Skin of body (tissue), 1 donor: ENCODE measurements at regions not wholly inside any gene's neighbourhood (a gene's known extent, or its start where the extent isn't known, plus 50 kb on each side); places are given as distances from the start of the nearest gene placed in this dataset.

Experiments
- DNase-seq: peaks from one replicate; lab custom pipeline; 2025; lab: John Stamatoyannopoulos, UW

- no peak for DNase-seq
Measured at GRCh38 chr3:76586471-76586870, 453.4 kb upstream of the ROBO2 start.

GRCh38 chr3:76610150-76610549, 429.7 kb upstream of the ROBO2 start:
- no peak for DNase-seq

- no peak for DNase-seq
Measured at GRCh38 chr3:76615719-76616118, 424.2 kb upstream of the ROBO2 start.

DNA sequence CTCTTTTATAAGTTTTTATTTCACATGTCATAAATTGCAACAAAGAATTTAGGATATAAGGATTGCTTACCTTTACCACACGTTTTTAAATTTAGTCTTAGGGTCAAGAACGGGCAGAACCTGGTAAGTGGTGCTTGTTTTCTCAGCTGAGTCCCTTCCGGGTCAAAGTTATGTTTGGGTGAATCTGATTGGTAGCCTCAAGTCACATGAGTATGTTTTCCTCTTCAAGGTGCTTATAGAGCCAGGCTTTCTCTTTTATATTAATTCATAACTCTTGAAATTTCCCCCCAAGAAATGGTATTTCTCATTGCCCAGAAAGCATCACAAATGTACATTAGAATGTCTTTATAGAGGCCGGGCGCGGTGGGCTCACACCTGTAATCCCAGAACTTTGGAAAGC, 415.7 kb upstream of the ROBO2 start:
- no peak for DNase-seq

DNA sequence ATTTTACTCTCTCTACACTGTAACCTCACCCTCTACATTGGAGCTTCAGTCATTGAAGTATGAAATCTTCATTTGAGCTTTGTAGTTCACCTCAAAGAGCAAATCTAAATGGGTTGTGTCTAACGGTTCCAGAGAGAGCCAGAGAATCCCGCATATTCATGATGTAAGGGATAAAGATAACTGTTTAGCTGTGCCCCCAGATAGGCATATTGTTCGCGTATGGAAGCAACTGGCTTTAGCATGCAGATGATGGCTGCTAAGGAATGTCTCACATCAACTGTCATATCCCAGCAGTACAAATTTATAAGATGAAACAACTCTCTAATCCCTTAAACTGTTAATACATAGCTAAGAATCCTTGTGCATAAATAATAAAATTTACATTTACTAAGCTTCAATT, 412.7 kb upstream of the ROBO2 start:
- DNase-seq, result no peak

DNA sequence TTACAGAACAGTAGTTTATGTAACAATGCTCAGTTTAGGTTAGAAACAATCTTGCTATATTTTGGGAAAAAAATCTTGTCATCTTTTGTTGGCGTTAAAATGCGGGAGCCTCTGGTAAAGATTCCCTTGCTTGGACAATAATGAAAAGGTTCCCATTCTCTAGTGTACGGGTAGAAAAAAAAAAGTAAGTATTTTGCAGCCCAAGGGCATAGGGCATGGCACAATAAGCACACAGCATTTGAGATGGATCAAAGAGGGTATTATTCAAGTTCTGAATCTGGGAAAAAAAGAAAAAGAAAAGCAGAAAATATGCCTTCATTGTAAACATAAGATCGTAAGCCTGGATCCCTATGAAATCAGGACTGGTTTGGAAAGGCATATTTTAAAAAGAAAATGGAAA, 408.6 kb upstream of the ROBO2 start:
- no peak for DNase-seq

DNA sequence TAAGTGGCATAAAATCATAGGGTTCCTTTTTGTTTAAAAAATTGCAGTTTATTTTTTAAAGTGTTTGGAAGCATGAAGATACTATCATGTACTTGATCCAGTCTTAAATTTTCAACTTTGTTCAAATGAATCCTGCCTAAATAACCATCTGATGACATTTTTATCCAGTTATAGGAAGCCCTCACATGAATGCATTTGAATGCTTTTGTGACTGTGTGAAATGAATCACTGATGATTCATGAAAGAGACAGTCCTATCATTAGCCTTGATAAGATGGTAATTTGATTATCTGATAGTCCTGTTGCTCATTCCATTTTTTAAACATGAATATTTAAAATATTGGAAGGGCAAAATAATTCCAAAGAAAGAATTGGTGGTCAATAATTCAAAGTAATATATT, 401.9 kb upstream of the ROBO2 start:
- no peak for DNase-seq

- no peak for DNase-seq
Measured at GRCh38 chr3:76643623-76644304, 396.1 kb upstream of the ROBO2 start.

DNA sequence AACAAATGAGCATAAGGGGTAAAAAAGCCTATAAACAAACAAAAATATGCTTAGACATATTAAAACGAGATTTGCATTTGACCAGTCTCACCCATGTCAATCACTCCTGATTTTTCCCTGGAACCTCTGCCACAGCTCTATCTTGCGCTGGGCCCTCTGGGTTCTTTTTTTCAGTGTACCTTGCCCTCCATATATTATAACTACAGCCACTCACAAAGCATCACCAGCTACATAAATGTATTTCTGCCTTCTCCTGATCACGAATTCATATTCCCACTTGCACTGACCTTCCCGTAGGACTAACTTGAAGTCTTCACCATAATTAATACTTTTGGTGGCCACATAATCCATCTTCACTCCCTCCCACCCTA, 395.6 kb upstream of the ROBO2 start:
- DNase-seq, result no peak

GRCh38 chr3:76645724-76646123, 394.2 kb upstream of the ROBO2 start:
- no peak for DNase-seq

DNA sequence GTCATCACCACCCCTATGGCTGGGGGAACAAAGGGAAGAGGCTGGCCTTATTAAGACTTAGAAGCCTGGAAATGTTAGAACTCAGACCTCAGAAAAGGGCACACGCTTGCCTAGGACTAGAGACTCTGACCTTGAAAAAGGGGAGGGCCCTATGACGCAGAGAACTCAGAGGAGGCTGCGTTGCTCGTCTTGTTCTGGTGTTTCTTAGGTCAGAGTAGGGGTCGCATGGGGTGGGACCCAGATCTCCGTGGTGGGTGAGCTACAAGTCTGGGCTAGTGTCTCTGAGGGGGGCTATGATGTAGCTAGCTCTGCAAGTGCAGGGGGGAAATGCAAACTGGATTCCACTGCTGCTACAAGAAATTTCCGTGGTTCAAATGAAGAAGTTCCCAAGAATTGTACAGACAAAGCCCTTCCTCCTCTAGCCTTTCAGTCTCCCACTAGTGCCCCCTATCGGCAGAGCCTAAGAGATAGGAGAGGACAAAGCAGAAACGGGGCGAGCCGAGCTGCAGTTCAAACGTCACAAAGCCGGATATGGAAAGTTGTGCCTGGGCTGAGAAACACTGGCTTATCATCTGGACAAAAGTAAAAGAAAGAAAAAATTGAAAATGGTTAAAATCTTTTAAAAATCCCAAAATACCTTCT, 392.9 kb upstream of the ROBO2 start:
- no peak for DNase-seq

DNA sequence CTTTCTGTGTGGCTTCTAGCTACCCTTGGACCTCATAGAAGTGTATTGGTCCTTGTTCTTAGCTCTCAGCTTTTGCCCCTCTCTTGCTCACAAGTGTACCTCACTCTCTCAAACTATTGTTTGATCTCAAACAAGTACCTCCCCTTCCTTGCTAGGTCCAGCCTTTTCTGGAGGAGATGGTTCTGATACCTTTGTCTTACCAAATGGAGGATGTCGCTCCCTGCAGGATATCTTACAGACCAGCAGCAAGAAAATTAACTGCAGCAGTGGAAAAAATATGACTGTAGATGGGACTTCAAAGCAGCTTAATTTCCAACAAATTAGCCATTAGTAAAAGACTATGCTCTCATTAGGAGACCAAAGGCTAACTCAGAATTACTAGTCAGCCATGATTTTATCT, 388.1 kb upstream of the ROBO2 start:
- no peak for DNase-seq

- DNase-seq, result no peak
Measured at GRCh38 chr3:76652524-76652923, 387.4 kb upstream of the ROBO2 start.

- no peak for DNase-seq
Measured at GRCh38 chr3:76653640-76654251, 386.2 kb upstream of the ROBO2 start.

DNA sequence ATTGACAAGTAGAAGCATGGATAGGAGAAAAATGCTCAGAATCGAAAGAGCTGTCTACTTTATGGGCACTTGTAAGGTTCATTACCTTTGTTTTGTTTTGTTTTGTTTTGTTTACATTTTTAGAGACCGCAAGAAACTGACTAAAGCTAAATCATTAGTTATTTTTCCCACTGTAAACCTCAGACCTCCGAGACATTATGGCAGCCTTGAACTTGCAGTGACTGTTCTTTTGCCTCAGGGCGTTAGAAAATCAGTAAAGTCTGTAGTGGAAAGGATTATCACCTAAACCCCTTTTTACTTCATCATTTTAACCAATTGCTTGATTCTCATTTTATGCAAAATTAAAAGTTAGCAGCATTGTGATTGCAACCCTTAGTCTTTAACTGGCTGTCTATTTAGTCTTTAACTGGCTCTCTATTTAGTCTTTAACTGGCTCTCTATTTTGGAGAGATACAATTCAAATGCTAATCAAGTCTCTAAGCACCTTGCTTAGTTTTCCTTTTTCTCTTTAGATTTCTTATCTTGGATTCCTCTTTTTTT, 383.3 kb upstream of the ROBO2 start:
- DNase-seq, result no peak

- DNase-seq, result no peak
Measured at GRCh38 chr3:76657909-76658308, 382.0 kb upstream of the ROBO2 start.

DNA sequence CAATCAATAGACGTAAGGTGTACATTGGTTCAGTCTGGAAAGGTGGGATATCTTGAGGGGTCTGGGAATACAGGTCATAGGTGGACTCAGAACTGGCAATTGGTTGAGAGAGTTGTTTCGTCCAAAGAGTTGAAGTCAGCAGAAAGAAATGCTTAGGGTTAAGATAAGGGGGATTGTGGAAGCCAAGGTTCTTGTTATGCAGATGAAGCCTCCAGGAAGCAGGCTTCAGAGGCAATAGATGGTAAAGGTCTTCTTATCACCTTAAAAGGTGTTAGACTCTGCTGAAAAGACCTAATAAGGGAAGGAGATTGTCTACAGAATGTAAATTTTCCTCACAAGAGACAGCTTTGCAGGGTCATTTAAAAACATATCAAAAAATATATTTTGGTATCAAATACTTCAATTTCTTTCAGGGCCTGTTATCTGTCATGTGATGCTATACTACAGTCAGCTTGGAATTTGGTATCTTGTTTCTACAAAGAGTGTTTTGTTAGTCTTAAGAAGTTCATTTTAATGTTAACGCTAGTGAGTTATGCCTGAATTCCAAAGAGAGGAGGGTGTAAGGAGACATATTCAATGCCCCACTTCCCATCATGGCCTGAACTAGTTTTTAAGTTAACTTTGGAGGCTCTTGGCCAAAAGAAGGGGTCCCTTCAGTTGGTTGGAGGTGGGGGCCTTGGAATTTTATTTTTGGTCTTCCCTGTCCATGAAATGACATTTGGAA, 378.2 kb upstream of the ROBO2 start:
- no peak for DNase-seq

DNA sequence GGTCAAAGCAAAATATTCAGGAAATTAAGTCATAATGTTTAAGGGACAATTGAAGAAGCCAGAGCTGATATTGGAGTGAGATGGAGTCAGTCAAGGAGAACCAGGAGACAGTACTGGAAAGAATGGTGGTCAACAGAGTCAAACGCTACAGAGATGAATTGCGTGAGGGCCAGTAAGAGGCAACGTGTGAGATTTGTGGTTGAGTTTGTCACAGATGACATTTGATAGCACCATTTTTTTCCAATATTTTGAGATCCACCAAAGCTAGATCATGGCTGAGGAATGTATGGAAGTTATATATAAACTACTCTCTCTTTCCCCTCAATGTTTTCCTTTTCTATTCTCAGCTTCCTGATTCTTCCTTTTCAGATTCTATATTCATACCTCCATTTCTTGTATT, 375.1 kb upstream of the ROBO2 start:
- DNase-seq, result no peak

- no peak for DNase-seq
Measured at GRCh38 chr3:76668653-76669052, 371.2 kb upstream of the ROBO2 start.

- no peak for DNase-seq
Measured at GRCh38 chr3:76669322-76669721, 370.6 kb upstream of the ROBO2 start.

GRCh38 chr3:76673171-76673570, 366.7 kb upstream of the ROBO2 start:
- no peak for DNase-seq

- peak; percentile 3 for DNase-seq
Measured at GRCh38 chr3:76679541-76679940, 360.4 kb upstream of the ROBO2 start.
